K562 (cell line): ENCODE measurements at regions not wholly inside any gene's neighbourhood (a gene's known extent, or its start where the extent isn't known, plus 50 kb on each side); places are given as distances from the start of the nearest gene placed in this dataset.

ENCODE experiments used
- BACH1 ChIP-seq: fragments of 200-800 bp; sonication (Bioruptor generic); IDR thresholded peaks from 2 replicates; pipeline ENCODE4 v1.6.1; 2016; ENCODE audit warnings: missing genetic modification characterization, missing compliant biosample characterization
- BRCA1 ChIP-seq, 2 experiments: fragments of 450-650 bp in 1 of 2; sonication (generic) in 1 of 2; formaldehyde crosslinking in 1 of 2; IDR thresholded peaks; 2 replicates each; pipeline versions ENCODE4 v1.5.0 to v1.6.1; 2017 to 2020; ENCODE audit warnings: mild to moderate bottlenecking in 1 of 2, missing genetic modification reagents in 1 of 2
- CREB3 ChIP-seq: fragments of 450-650 bp; conservative IDR thresholded peaks from 2 replicates; pipeline ENCODE4 v1.6.1; 2016; ENCODE audit warnings: missing genetic modification characterization, low read depth, mild to moderate bottlenecking, missing compliant biosample characterization, moderate library complexity
- CTCF ChIP-seq, 3 experiments: IDR thresholded peaks in 2 of 3; conservative IDR thresholded peaks in 1 of 3; 2 replicates each; pipeline ENCODE4 v1.5.1; 2011 to 2012; ENCODE audit warnings: low read length in 3 of 3, mild to moderate bottlenecking in 3 of 3, control low read depth in 2 of 3, improper control_type of control experiment in 1 of 3, inconsistent platforms in 1 of 3, low read depth in 1 of 3, mixed read lengths in 1 of 3, moderate library complexity in 1 of 3; ENCODE audit not compliant: insufficient read depth in 2 of 3
- ELK3 ChIP-seq: fragments of 450-650 bp; formaldehyde crosslinking; IDR thresholded peaks from 2 replicates; pipeline ENCODE4 v1.4.0; 2020; ENCODE audit warnings: mild to moderate bottlenecking
- MAFF ChIP-seq: IDR thresholded peaks from 2 replicates; pipeline ENCODE4 v1.6.1; 2012; ENCODE audit warnings: low read length, improper control_type of control experiment
- MTF1 ChIP-seq: fragments of 250-450 bp; sonication (Bioruptor Pico); IDR thresholded peaks from 2 replicates; pipeline ENCODE4 v1.9.0; 2021; ENCODE audit warnings: moderate library complexity, mild to moderate bottlenecking, inconsistent platforms, borderline replicate concordance
- MXI1 ChIP-seq: IDR thresholded peaks from 2 replicates; pipeline ENCODE4 v1.6.1; 2011; ENCODE audit warnings: low read depth, mild to moderate bottlenecking, improper control_type of control experiment, low read length
- MYC ChIP-seq, 2 experiments: fragments of 250-450 bp in 1 of 2; sonication (Bioruptor Pico) in 1 of 2; IDR thresholded peaks; 2 replicates each; pipeline versions ENCODE4 v1.5.1 to v1.6.1; 2012 to 2021; ENCODE audit warnings: low read depth in 2 of 2, borderline replicate concordance in 1 of 2, improper control_type of control experiment in 1 of 2, low read length in 1 of 2, mild to moderate bottlenecking in 1 of 2, moderate library complexity in 1 of 2
- PHF20 ChIP-seq: fragments of 450-650 bp; IDR thresholded peaks from 2 replicates; pipeline ENCODE4 v1.6.1; 2018; ENCODE audit not compliant: partially characterized antibody
- PKNOX1 ChIP-seq: fragments of 450-650 bp; IDR thresholded peaks from 2 replicates; pipeline ENCODE4 v1.6.1; 2016
- REST ChIP-seq, 2 experiments: fragments of 450-650 bp; formaldehyde crosslinking in 1 of 2; IDR thresholded peaks; 2 replicates each; pipeline versions ENCODE4 v1.4.0 to v1.6.1; 2014 to 2020; ENCODE audit warnings: mild to moderate bottlenecking in 2 of 2, borderline replicate concordance in 1 of 2, low read depth in 1 of 2

- no peak for TF ChIP-seq CREB3
- TF ChIP-seq ELK3 (CRISPR knock-in tag) = no peak
- TF ChIP-seq BRCA1 (IDR thresholded peaks at IDR 0.05) = no peak
- no peak for TF ChIP-seq BRCA1 (CRISPR knock-in tag; IDR thresholded peaks at IDR 0.05)
- no peak for TF ChIP-seq CTCF (IDR thresholded peaks at IDR 0.05 in 2 of 3, conservative IDR thresholded peaks at IDR 0.05 in 1 of 3; ENCODE audit: insufficient read depth in 2 of 3, low read depth in 1 of 3, low read length in 3 of 3)
- TF ChIP-seq PHF20 = no peak
- no peak for TF ChIP-seq BACH1
- no peak for TF ChIP-seq MXI1
- TF ChIP-seq REST (IDR thresholded peaks at IDR 0.05; ENCODE audit: borderline replicate concordance) = no peak
- TF ChIP-seq REST (CRISPR knock-in tag; IDR thresholded peaks at IDR 0.05; ENCODE audit: low read depth) = no peak
- no peak for TF ChIP-seq MTF1 (CRISPR knock-in tag)
- TF ChIP-seq PKNOX1 = no peak
- TF ChIP-seq MAFF = no peak
- TF ChIP-seq MYC (IDR thresholded peaks at IDR 0.05; ENCODE audit: low read depth, low read length) = no peak
- no peak for TF ChIP-seq MYC (CRISPR knock-in tag; IDR thresholded peaks at IDR 0.05; ENCODE audit: borderline replicate concordance, low read depth)
Measured at GRCh38 chr5:58401701-58402100, 58.2 kb downstream of the PLK2 start.
